KMS-11 (cell line): ENCODE measurements at regions not wholly inside any gene's neighbourhood (a gene's known extent, or its start where the extent isn't known, plus 50 kb on each side); places are given as distances from the start of the nearest gene placed in this dataset.

Experiments
- H2AFZ ChIP-seq: fragments of 200-600 bp; sonication (generic); 2 replicates; pipeline ENCODE4 v1.6.1; 2016; ENCODE audit warnings: antibody characterized with exemption, mixed run types, low read depth
- H3K27ac ChIP-seq: fragments of 200-600 bp; sonication (generic); 2 replicates; pipeline ENCODE4 v1.6.1; 2016; ENCODE audit warnings: mild to moderate bottlenecking, mixed run types
- H3K27me3 ChIP-seq: fragments of 200-600 bp; sonication (generic); 2 replicates; pipeline ENCODE4 v1.6.1; 2017; ENCODE audit warnings: mild to moderate bottlenecking, low read depth, mixed run types, moderate library complexity; ENCODE audit not compliant: insufficient read depth
- H3K36me3 ChIP-seq: fragments of 200-600 bp; sonication (generic); 2 replicates; pipeline ENCODE4 v1.6.1; 2017; ENCODE audit warnings: mild to moderate bottlenecking, mixed run types; ENCODE audit not compliant: insufficient read depth
- H3K4me1 ChIP-seq: fragments of 200-600 bp; sonication (generic); 2 replicates; pipeline ENCODE4 v1.6.1; 2016; ENCODE audit warnings: mild to moderate bottlenecking, low read depth, mixed run types; ENCODE audit not compliant: poor library complexity, severe bottlenecking
- H3K4me2 ChIP-seq: fragments of 200-600 bp; sonication (generic); 2 replicates; pipeline ENCODE4 v1.7.0; 2016; ENCODE audit warnings: mild to moderate bottlenecking, mixed run types
- H3K4me3 ChIP-seq: fragments of 200-600 bp; sonication (generic); IDR thresholded peaks from 2 replicates; pipeline ENCODE4 v1.6.1; 2017; ENCODE audit warnings: low read depth, low read length, mixed read lengths; ENCODE audit not compliant: insufficient read depth
- H3K79me2 ChIP-seq: fragments of 200-600 bp; sonication (generic); 2 replicates; pipeline ENCODE4 v1.6.1; 2016; ENCODE audit warnings: low read depth, mixed run types; ENCODE audit not compliant: insufficient read depth
- H3K9ac ChIP-seq: fragments of 200-600 bp; sonication (generic); 2 replicates; pipeline ENCODE4 v1.6.1; 2016; ENCODE audit warnings: mild to moderate bottlenecking, mixed run types
- H4K20me1 ChIP-seq: fragments of 200-600 bp; sonication (generic); 2 replicates; pipeline ENCODE4 v1.6.1; 2016; ENCODE audit warnings: mild to moderate bottlenecking, mixed run types; ENCODE audit not compliant: insufficient read depth
- CTCF ChIP-seq: fragments of 200-600 bp; sonication (generic); conservative IDR thresholded peaks from 2 replicates; pipeline ENCODE4 v1.6.1; 2017; ENCODE audit warnings: low read depth, mild to moderate bottlenecking, antibody characterized with exemption, low read length, moderate library complexity, mixed read lengths

- Histone ChIP-seq H3K27ac (no peak overlapping the region), H3K4me2 (no peak overlapping the region), H4K20me1 (no peaks in the 10 kb centered on the region), H3K79me2 (no peaks in the 10 kb centered on the region), H3K27me3 (no peaks in the 10 kb centered on the region), H3K9ac (no peak overlapping the region), H2AFZ (peak overlapping the region; percentile 67; the same call in 1 of the 2 replicates), H3K4me1 (peaks cover 5% of the 10 kb centered on the region), H3K4me3 (no peak overlapping the region), H3K36me3 (no peaks in the 10 kb centered on the region)
- TF ChIP-seq CTCF, result no peak
These were observed 403.6 kb upstream of the GJE1 start for GRCh38 chr6:141729146-141729545.

DNA sequence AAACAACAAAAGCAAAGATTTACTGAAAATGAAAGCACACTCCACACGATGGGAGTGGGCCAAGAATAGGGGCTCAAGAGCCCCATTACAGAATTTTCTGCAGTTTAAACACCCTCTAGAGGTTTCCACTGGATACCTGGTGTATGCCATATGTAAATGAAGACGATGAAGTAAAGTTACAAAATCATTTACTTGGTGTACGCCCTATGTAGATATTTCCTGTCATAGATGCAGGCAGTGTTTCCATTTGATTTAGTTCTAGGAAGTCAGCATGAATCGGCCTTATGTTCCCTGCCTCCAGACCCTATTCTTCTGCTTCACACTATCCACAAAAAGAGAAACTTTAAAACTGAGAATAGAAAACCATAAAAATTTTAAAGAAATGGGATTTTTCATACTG lies 404.4 kb upstream of the GJE1 start:
- Histone ChIP-seq H3K4me1 (peaks cover 5% of the 10 kb centered on the region), H3K27me3 (no peaks in the 10 kb centered on the region), H3K36me3 (no peaks in the 10 kb centered on the region), H3K4me3 (no peak overlapping the region), H3K27ac (no peak overlapping the region), H4K20me1 (no peaks in the 10 kb centered on the region), H2AFZ (peak overlapping the region; percentile 67), H3K9ac (peak overlapping the region; percentile 19; the same call in 1 of the 2 replicates), H3K4me2 (peak overlapping the region; percentile 64), H3K79me2 (no peaks in the 10 kb centered on the region)
- TF ChIP-seq CTCF, result no peak

DNA sequence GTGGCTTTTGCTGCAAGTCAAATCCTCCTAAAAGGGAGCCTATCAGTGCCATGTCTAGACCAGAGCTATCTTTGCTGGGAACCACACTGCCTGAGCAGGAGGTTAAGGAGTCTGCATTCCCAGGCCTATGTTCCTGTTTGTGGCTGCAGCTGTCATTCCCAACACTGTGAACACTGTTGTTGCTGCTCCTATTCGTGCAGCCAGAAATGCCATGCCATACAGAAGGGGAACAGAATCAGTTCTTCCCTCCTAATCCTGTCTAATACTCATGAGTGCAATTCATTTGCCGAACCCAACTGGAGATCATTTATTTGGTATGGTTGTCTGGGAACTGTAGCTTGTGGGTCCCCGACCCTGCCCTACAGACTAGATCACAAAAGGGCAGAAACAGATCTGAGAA lies 406.5 kb upstream of the GJE1 start:
- Histone ChIP-seq H3K4me1 (peaks cover 5% of the 10 kb centered on the region), H3K79me2 (no peaks in the 10 kb centered on the region), H4K20me1 (no peaks in the 10 kb centered on the region), H3K4me3 (no peak overlapping the region), H3K4me2 (no peak overlapping the region), H3K27ac (no peak overlapping the region), H3K36me3 (no peaks in the 10 kb centered on the region), H3K9ac (no peak overlapping the region), H2AFZ (no peak overlapping the region), H3K27me3 (no peaks in the 10 kb centered on the region)
- no peak for TF ChIP-seq CTCF

DNA sequence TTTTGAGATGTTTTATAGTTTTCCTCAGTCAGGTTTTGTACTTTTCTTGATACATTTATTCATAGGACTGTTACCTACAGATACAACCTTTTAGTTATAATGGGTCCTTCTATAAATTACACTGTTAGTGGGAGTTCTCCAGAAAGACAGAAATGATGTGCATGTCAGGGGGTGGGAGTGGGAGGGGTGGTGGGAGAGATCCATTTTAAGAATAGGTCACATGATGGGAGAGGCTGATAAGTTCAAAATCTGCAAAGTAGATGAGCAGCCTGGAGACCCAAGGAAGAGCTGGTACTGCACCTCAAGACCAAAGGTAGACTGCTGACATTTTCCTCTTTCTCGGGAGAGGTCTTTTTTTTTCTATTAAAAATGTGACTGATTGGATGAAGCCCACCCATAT lies 408.0 kb upstream of the GJE1 start:
- Histone ChIP-seq H3K27me3 (no peaks in the 10 kb centered on the region), H4K20me1 (no peaks in the 10 kb centered on the region), H3K4me2 (no peak overlapping the region), H3K27ac (no peak overlapping the region), H3K79me2 (no peaks in the 10 kb centered on the region), H3K36me3 (no peaks in the 10 kb centered on the region), H3K4me1 (peaks cover 5% of the 10 kb centered on the region), H3K9ac (no peak overlapping the region), H2AFZ (no peak overlapping the region), H3K4me3 (no peak overlapping the region)
- TF ChIP-seq CTCF, result no peak
